ENCODE measurements at regions not wholly inside any gene's neighbourhood (a gene's known extent, or its start where the extent isn't known, plus 50 kb on each side); places are given as distances from the start of the nearest gene placed in this dataset.

DNA sequence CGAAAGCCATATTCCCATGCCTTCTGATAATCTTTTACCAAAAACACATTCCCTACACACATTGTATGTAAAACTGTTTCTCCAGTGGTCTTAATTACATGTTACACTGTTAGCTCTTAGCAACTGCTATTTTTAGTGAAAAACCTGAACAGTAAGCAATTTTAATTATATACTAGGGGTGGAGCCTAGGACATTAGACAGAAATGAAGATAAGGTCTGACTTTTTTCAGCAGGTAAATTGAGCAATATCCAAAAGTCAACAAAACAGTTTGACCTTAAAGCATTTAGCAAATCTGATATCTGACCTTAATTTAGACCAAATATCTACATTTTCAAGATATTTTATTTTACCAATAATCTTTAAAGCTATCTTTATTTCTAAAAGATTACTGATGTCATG lies 60.2 kb downstream of the PDE6H start:
- no peak overlapping the region for H3K27ac Mint-ChIP-seq
- no peaks in the 10 kb centered on the region for H3K4me1 Mint-ChIP-seq
- no peaks in the 10 kb centered on the region for H3K9me3 ChIP-seq (ENCODE audit: control insufficient read depth in 2 of 3, low read length in 3 of 3)
- no peak overlapping the region for H3K27ac ChIP-seq (ENCODE audit: low read depth, low read length)
- peaks cover 0 to 26% (median 8%) of the 10 kb centered on the region in 11 donors for H3K9me3 Mint-ChIP-seq
- peaks cover 0 to 1% (median 0%) of the 10 kb centered on the region in 5 donors for H3K36me3 Mint-ChIP-seq
- no peak overlapping the region for H3K4me3 ChIP-seq (ENCODE audit: low read length)
- CTCF ChIA-PET: no interaction called here
- ATAC-seq (no peak), DNase-seq (no peak)
- H3K4me1 ChIP-seq (ENCODE audit: control insufficient read depth in 2 of 2, insufficient read depth in 2 of 2, low read length in 2 of 2): no peaks in the 10 kb centered on the region
- H3K27me3 ChIP-seq (ENCODE audit: control insufficient read depth in 2 of 2, insufficient read depth in 2 of 2, low read length in 2 of 2): peaks cover 0 to 2% of the 10 kb centered on the region in 2 donors
- intact Hi-C loops (cut with micrococcal nuclease): no loop called here
- no peak overlapping the region for H3K4me3 Mint-ChIP-seq
- peaks cover 21 to 38% (median 32%) of the 10 kb centered on the region in 5 donors for H3K27me3 Mint-ChIP-seq
- POLR2A ChIA-PET: no interaction called here
- H3K36me3 ChIP-seq (ENCODE audit: control insufficient read depth in 2 of 3, insufficient read depth in 3 of 3, low read length in 3 of 3): no peaks in the 10 kb centered on the region

DNA sequence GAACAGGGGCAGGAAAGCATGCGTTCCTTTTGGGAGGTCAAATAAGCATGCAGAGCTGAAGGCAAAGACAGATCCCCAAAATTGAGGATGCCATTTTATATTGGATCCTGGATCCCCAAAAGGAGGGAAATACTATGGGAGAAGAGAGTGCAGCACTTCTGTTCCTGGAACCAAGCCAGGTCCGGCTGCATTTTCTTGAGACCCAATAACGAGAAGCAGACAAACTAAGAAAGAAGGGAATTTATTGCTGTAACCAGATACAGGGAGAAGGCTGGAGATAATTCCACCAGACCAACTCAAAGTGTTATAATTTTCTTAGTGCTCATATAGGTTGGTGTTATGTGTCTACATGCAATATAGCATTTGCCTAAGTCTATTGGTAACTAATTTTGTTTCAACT lies 60.8 kb downstream of the PDE6H start:
- Histone ChIP-seq H3K36me3 (ENCODE audit: control insufficient read depth in 2 of 3, insufficient read depth in 3 of 3, low read length in 3 of 3) (no peaks in the 10 kb centered on the region), H3K27ac (ENCODE audit: low read depth, low read length) (no peak overlapping the region), H3K4me3 (ENCODE audit: low read length) (no peak overlapping the region), H3K9me3 (ENCODE audit: control insufficient read depth in 2 of 3, low read length in 3 of 3) (no peaks in the 10 kb centered on the region), H3K27me3 (ENCODE audit: control insufficient read depth in 2 of 2, insufficient read depth in 2 of 2, low read length in 2 of 2) (peaks cover 0 to 2% of the 10 kb centered on the region in 2 donors), H3K4me1 (ENCODE audit: control insufficient read depth in 2 of 2, insufficient read depth in 2 of 2, low read length in 2 of 2) (no peaks in the 10 kb centered on the region)
- Mint-ChIP-seq H3K36me3 (no peaks in the 10 kb centered on the region), H3K27me3 (peaks cover 16 to 36% (median 26%) of the 10 kb centered on the region in 5 donors), H3K9me3 (peaks cover 0 to 20% (median 7%) of the 10 kb centered on the region in 11 donors), H3K4me1 (no peaks in the 10 kb centered on the region), H3K4me3 (no peak overlapping the region), H3K27ac (no peak overlapping the region)
- intact Hi-C loops (cut with micrococcal nuclease): no loop called here
- ATAC-seq (no peak), DNase-seq (no peak)
- ChIA-PET POLR2A (no interaction called here), CTCF (no interaction called here)

- H3K4me1 Mint-ChIP-seq: peaks cover 0 to 5% (median 0%) of the 10 kb centered on the region in 7 donors
- H3K9me3 Mint-ChIP-seq: peaks cover 0 to 10% (median 0%) of the 10 kb centered on the region in 11 donors
- Histone ChIP-seq H3K4me1 (ENCODE audit: control insufficient read depth in 2 of 2, insufficient read depth in 2 of 2, low read length in 2 of 2) (no peaks in the 10 kb centered on the region), H3K4me3 (ENCODE audit: low read length) (no peak overlapping the region), H3K27ac (ENCODE audit: low read depth, low read length) (no peak overlapping the region), H3K36me3 (ENCODE audit: control insufficient read depth in 2 of 3, insufficient read depth in 3 of 3, low read length in 3 of 3) (no peaks in the 10 kb centered on the region), H3K27me3 (ENCODE audit: control insufficient read depth in 2 of 2, insufficient read depth in 2 of 2, low read length in 2 of 2) (peaks cover 0 to 2% of the 10 kb centered on the region in 2 donors), H3K9me3 (ENCODE audit: control insufficient read depth in 2 of 3, low read length in 3 of 3) (no peaks in the 10 kb centered on the region)
- intact Hi-C loops (cut with micrococcal nuclease): no loop called here
- H3K36me3 Mint-ChIP-seq: no peaks in the 10 kb centered on the region
- CTCF ChIA-PET: interaction anchor here (0.6 kb wide), 1 partner anchor 34 kb away, joined by 4 read pairs; no protein-coding TSS in a partner anchor
- DNase-seq (no peak), ATAC-seq (no peak)
- H3K4me3 Mint-ChIP-seq: no peak overlapping the region
- no peak overlapping the region for H3K27ac Mint-ChIP-seq
- POLR2A ChIA-PET: interaction anchor here (0.6 to 0.8 kb wide), 2 partner anchors 10 to 14 kb away, joined by 4 to 5 read pairs; no protein-coding TSS in a partner anchor
- H3K27me3 Mint-ChIP-seq: peaks cover 11 to 25% (median 18%) of the 10 kb centered on the region in 5 donors
Observed at GRCh38 chr12:15035185-15035584, 62.3 kb downstream of the PDE6H start.

- no peaks in the 10 kb centered on the region for H3K27me3 ChIP-seq (ENCODE audit: control insufficient read depth in 2 of 2, insufficient read depth in 2 of 2, low read length in 2 of 2)
- H3K27ac ChIP-seq (ENCODE audit: low read depth, low read length): no peak overlapping the region
- Mint-ChIP-seq H3K4me3 (no peak overlapping the region), H3K27me3 (peaks cover 10 to 25% (median 23%) of the 10 kb centered on the region in 5 donors), H3K9me3 (peaks cover 0 to 7% (median 0%) of the 10 kb centered on the region in 11 donors), H3K4me1 (peaks cover 0 to 6% (median 0%) of the 10 kb centered on the region in 7 donors), H3K36me3 (no peaks in the 10 kb centered on the region), H3K27ac (no peak overlapping the region)
- H3K4me1 ChIP-seq (ENCODE audit: control insufficient read depth in 2 of 2, insufficient read depth in 2 of 2, low read length in 2 of 2): no peaks in the 10 kb centered on the region
- H3K4me3 ChIP-seq (ENCODE audit: low read length): no peak overlapping the region
- no peak for DNase-seq
- intact Hi-C loops (cut with micrococcal nuclease): no loop called here
- POLR2A ChIA-PET: no interaction called here
- H3K9me3 ChIP-seq (ENCODE audit: control insufficient read depth in 2 of 3, low read length in 3 of 3): no peaks in the 10 kb centered on the region
- no peak for ATAC-seq
- no peaks in the 10 kb centered on the region for H3K36me3 ChIP-seq (ENCODE audit: control insufficient read depth in 2 of 3, insufficient read depth in 3 of 3, low read length in 3 of 3)
- CTCF ChIA-PET: no interaction called here
Observed at GRCh38 chr12:15037091-15037687, 64.3 kb downstream of the PDE6H start.

DNA sequence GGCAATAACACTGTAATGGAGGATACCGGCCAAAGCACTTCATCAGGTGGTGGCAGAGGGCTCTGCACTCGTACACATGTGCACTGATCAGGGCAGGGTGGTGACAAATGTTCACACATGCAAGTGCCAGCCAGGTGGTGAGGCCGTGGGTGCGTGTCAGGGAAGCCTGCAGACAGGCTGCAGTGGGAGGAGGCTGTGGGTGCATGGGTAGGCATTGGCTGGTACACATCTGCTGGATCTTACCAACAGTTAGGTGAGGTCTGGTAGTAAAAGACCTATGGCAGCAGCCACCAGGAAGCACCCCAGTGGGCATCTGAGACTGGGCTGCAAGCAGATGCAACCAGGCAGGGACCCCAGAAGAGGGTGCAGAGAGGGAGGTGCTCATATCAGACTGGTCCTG lies 65.3 kb downstream of the PDE6H start:
- H3K27ac ChIP-seq (ENCODE audit: low read depth, low read length): no peak overlapping the region
- no peak for DNase-seq
- ChIA-PET CTCF (no interaction called here), POLR2A (no interaction called here)
- Mint-ChIP-seq H3K4me3 (no peak overlapping the region), H3K27ac (peak overlapping the region in 1 of 9 donors; percentile 59), H3K36me3 (no peaks in the 10 kb centered on the region), H3K9me3 (peaks cover 0 to 7% (median 0%) of the 10 kb centered on the region in 11 donors), H3K27me3 (peaks cover 7 to 30% (median 25%) of the 10 kb centered on the region in 5 donors), H3K4me1 (peaks cover 0 to 6% (median 0%) of the 10 kb centered on the region in 7 donors)
- intact Hi-C loops (cut with micrococcal nuclease): no loop called here
- H3K9me3 ChIP-seq (ENCODE audit: control insufficient read depth in 2 of 3, low read length in 3 of 3): no peaks in the 10 kb centered on the region
- no peak for ATAC-seq
- no peak overlapping the region for H3K4me3 ChIP-seq (ENCODE audit: low read length)
- H3K27me3 ChIP-seq (ENCODE audit: control insufficient read depth in 2 of 2, insufficient read depth in 2 of 2, low read length in 2 of 2): no peaks in the 10 kb centered on the region
- H3K4me1 ChIP-seq (ENCODE audit: control insufficient read depth in 2 of 2, insufficient read depth in 2 of 2, low read length in 2 of 2): no peaks in the 10 kb centered on the region
- no peaks in the 10 kb centered on the region for H3K36me3 ChIP-seq (ENCODE audit: control insufficient read depth in 2 of 3, insufficient read depth in 3 of 3, low read length in 3 of 3)

- no peaks in the 10 kb centered on the region for H3K4me1 ChIP-seq (ENCODE audit: control insufficient read depth in 2 of 2, insufficient read depth in 2 of 2, low read length in 2 of 2)
- no peak overlapping the region for H3K27ac Mint-ChIP-seq
- ChIA-PET POLR2A (no interaction called here), CTCF (no interaction called here)
- no peaks in the 10 kb centered on the region for H3K36me3 Mint-ChIP-seq
- H3K4me3 Mint-ChIP-seq: no peak overlapping the region
- no peaks in the 10 kb centered on the region for H3K9me3 ChIP-seq (ENCODE audit: control insufficient read depth in 2 of 3, low read length in 3 of 3)
- peaks cover 0 to 27% (median 18%) of the 10 kb centered on the region in 5 donors for H3K27me3 Mint-ChIP-seq
- H3K36me3 ChIP-seq (ENCODE audit: control insufficient read depth in 2 of 3, insufficient read depth in 3 of 3, low read length in 3 of 3): no peaks in the 10 kb centered on the region
- H3K27me3 ChIP-seq (ENCODE audit: control insufficient read depth in 2 of 2, insufficient read depth in 2 of 2, low read length in 2 of 2): no peaks in the 10 kb centered on the region
- DNase-seq: no peak
- no peak for ATAC-seq
- H3K27ac ChIP-seq (ENCODE audit: low read depth, low read length): no peak overlapping the region
- no peak overlapping the region for H3K4me3 ChIP-seq (ENCODE audit: low read length)
- peaks cover 0 to 5% (median 0%) of the 10 kb centered on the region in 11 donors for H3K9me3 Mint-ChIP-seq
- H3K4me1 Mint-ChIP-seq: peaks cover 0 to 6% (median 0%) of the 10 kb centered on the region in 7 donors
- intact Hi-C loops (cut with micrococcal nuclease): no loop called here
Observed at GRCh38 chr12:15044471-15044870, 71.6 kb downstream of the PDE6H start.

GRCh38 chr12:15045451-15045850 lies 72.6 kb downstream of the PDE6H start:
- Histone ChIP-seq H3K9me3 (ENCODE audit: control insufficient read depth in 2 of 3, low read length in 3 of 3) (no peaks in the 10 kb centered on the region), H3K4me3 (ENCODE audit: low read length) (no peak overlapping the region), H3K4me1 (ENCODE audit: control insufficient read depth in 2 of 2, insufficient read depth in 2 of 2, low read length in 2 of 2) (no peaks in the 10 kb centered on the region), H3K27me3 (ENCODE audit: control insufficient read depth in 2 of 2, insufficient read depth in 2 of 2, low read length in 2 of 2) (no peaks in the 10 kb centered on the region), H3K36me3 (ENCODE audit: control insufficient read depth in 2 of 3, insufficient read depth in 3 of 3, low read length in 3 of 3) (no peaks in the 10 kb centered on the region), H3K27ac (ENCODE audit: low read depth, low read length) (no peak overlapping the region)
- peaks cover 0 to 7% (median 0%) of the 10 kb centered on the region in 7 donors for H3K4me1 Mint-ChIP-seq
- intact Hi-C loops (cut with micrococcal nuclease): no loop called here
- H3K27me3 Mint-ChIP-seq: peaks cover 0 to 27% (median 14%) of the 10 kb centered on the region in 5 donors
- no peak overlapping the region for H3K27ac Mint-ChIP-seq
- POLR2A ChIA-PET: interaction anchor here (0.6 to 0.7 kb wide), 2 partner anchors 10 to 66 kb away, joined by 3 to 4 read pairs; no protein-coding TSS in a partner anchor
- CTCF ChIA-PET: no interaction called here
- H3K4me3 Mint-ChIP-seq: no peak overlapping the region
- ATAC-seq (no peak), DNase-seq (no peak)
- no peaks in the 10 kb centered on the region for H3K36me3 Mint-ChIP-seq
- H3K9me3 Mint-ChIP-seq: peaks cover 0 to 5% (median 0%) of the 10 kb centered on the region in 11 donors
